ENCODE measurements at regions not wholly inside any gene's neighbourhood (a gene's known extent, or its start where the extent isn't known, plus 50 kb on each side); places are given as distances from the start of the nearest gene placed in this dataset.

GRCh38 chr16:64742455-64743223 lies 379.2 kb downstream of the CDH11 start:
- TF ChIP-seq, protein P1, sequence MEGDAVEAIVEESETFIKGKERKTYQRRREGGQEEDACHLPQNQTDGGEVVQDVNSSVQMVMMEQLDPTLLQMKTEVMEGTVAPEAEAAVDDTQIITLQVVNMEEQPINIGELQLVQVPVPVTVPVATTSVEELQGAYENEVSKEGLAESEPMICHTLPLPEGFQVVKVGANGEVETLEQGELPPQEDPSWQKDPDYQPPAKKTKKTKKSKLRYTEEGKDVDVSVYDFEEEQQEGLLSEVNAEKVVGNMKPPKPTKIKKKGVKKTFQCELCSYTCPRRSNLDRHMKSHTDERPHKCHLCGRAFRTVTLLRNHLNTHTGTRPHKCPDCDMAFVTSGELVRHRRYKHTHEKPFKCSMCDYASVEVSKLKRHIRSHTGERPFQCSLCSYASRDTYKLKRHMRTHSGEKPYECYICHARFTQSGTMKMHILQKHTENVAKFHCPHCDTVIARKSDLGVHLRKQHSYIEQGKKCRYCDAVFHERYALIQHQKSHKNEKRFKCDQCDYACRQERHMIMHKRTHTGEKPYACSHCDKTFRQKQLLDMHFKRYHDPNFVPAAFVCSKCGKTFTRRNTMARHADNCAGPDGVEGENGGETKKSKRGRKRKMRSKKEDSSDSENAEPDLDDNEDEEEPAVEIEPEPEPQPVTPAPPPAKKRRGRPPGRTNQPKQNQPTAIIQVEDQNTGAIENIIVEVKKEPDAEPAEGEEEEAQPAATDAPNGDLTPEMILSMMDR (IDR thresholded peaks at IDR 0.05), result no peak
- H3K4me1 ChIP-seq, result no peaks in the 10 kb centered on the region
- intact Hi-C loops (cut with DNase I), result no loop called here
- WGBS, 2 donors, result 30 to 38% methylated on average over 3 of the region's 3 CpGs
- no peak overlapping the region for H3K27ac ChIP-seq
- no peaks in the 10 kb centered on the region for H3K9me3 ChIP-seq
- FAIRE-seq, result no peak
- no peak for DNase-seq
- no peaks in the 10 kb centered on the region for H3K27me3 ChIP-seq
- no peaks in the 10 kb centered on the region for H3K36me3 ChIP-seq
- no peak overlapping the region for H3K4me3 ChIP-seq
- no peak for ATAC-seq

DNA sequence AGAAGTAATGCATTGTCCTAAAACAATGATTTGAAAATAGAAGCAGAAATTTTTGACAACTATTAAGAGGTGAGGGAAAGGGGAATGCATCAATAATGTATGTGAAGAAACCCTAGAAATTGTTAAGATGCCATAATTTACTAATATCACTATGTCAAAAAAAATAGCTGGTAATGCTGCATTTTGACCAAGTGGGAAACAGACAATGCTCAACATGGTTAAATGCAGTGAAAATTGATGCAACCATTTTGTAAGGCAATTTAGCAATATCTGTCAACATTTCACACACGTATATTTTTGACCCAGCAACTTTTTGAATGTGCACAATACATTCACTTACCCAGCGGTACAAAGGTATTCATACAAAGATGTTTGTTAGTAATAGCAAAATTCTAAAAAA lies 381.6 kb downstream of the CDH11 start:
- Histone ChIP-seq H3K36me3 (no peaks in the 10 kb centered on the region), H3K4me1 (no peaks in the 10 kb centered on the region), H3K27ac (no peak overlapping the region), H3K27me3 (no peaks in the 10 kb centered on the region), H3K4me3 (no peak overlapping the region), H3K9me3 (no peaks in the 10 kb centered on the region)
- DNase-seq, result no peak
- TF ChIP-seq, protein P1 (IDR thresholded peaks at IDR 0.05), result no peak
- intact Hi-C loops (cut with DNase I), result no loop called here
- ATAC-seq, result no peak
- 50 to 53% methylated on average over 2 of the region's 2 CpGs for WGBS, 2 donors
- no peak for FAIRE-seq

- no peaks in the 10 kb centered on the region for H3K36me3 ChIP-seq
- no peak for FAIRE-seq
- no peak overlapping the region for H3K4me3 ChIP-seq
- H3K27me3 ChIP-seq, result no peaks in the 10 kb centered on the region
- WGBS, 2 donors, result 46 to 54% methylated on average over 1 of the region's 1 CpG
- no peak for ATAC-seq
- DNase-seq, result no peak
- intact Hi-C loops (cut with DNase I), result no loop called here
- H3K9me3 ChIP-seq, result no peaks in the 10 kb centered on the region
- no peaks in the 10 kb centered on the region for H3K4me1 ChIP-seq
- H3K27ac ChIP-seq, result no peak overlapping the region
- TF ChIP-seq, protein P1 (IDR thresholded peaks at IDR 0.05), result no peak
Measured at GRCh38 chr16:64738321-64738960, 383.4 kb downstream of the CDH11 start.

GRCh38 chr16:64736857-64737256 lies 385.0 kb downstream of the CDH11 start:
- no peak overlapping the region for H3K4me3 ChIP-seq
- DNase-seq, result no peak
- no peaks in the 10 kb centered on the region for H3K27me3 ChIP-seq
- ATAC-seq, result no peak
- no peak overlapping the region for H3K27ac ChIP-seq
- TF ChIP-seq, protein P1 (IDR thresholded peaks at IDR 0.05), result no peak
- intact Hi-C loops (cut with DNase I), result no loop called here
- no peaks in the 10 kb centered on the region for H3K4me1 ChIP-seq
- 69 to 76% methylated on average over 2 of the region's 2 CpGs for WGBS, 2 donors
- FAIRE-seq, result no peak
- H3K9me3 ChIP-seq, result no peaks in the 10 kb centered on the region
- H3K36me3 ChIP-seq, result no peaks in the 10 kb centered on the region

- TF ChIP-seq, protein P1 (IDR thresholded peaks at IDR 0.05), result no peak
- Histone ChIP-seq H3K36me3 (no peaks in the 10 kb centered on the region), H3K27me3 (no peaks in the 10 kb centered on the region), H3K9me3 (no peaks in the 10 kb centered on the region), H3K4me3 (no peak overlapping the region), H3K4me1 (no peaks in the 10 kb centered on the region), H3K27ac (no peak overlapping the region)
- DNase-seq (no peak), ATAC-seq (no peak), FAIRE-seq (no peak)
- intact Hi-C loops (cut with DNase I), result no loop called here
- 94 to 95% methylated on average over 1 of the region's 1 CpG for WGBS, 2 donors
Measured at GRCh38 chr16:64731891-64732290, 390.0 kb downstream of the CDH11 start.

All from pancreas (tissue), 10 donors.